CD4-positive, CD25-positive, alpha-beta regulatory T cell (primary cell): ENCODE measurements at regions not wholly inside any gene's neighbourhood (a gene's known extent, or its start where the extent isn't known, plus 50 kb on each side); places are given as distances from the start of the nearest gene placed in this dataset.

ENCODE experiments used
- ATAC-seq, 2 donors: fragments of 150-1000 bp; cut with Tn5 transposase; one replicate each; pipeline ENCODE4 v1.10.0; 2021; ENCODE audit warnings: low read depth in 2 of 2, moderate number of reproducible peaks in 2 of 2, moderate library complexity in 1 of 2
- DNase-seq, 3 donors: peaks; one replicate each; pipeline versions ENCODE4 v3.0.0 to v3.0.0-alpha.2; 2012 to 2022; ENCODE audit warnings: mixed read lengths in 1 of 3
- H3K27ac ChIP-seq: one replicate; pipeline ENCODE4 v1.7.0; 2013; ENCODE audit warnings: mild to moderate bottlenecking, low read length; ENCODE audit not compliant: insufficient read depth, poor library complexity, severe bottlenecking
- H3K27me3 ChIP-seq: one replicate; pipeline ENCODE4 v1.7.0; 2013; ENCODE audit warnings: low read length; ENCODE audit not compliant: control insufficient read depth, insufficient read depth
- H3K36me3 ChIP-seq: one replicate; pipeline ENCODE4 v1.7.0; 2013; ENCODE audit warnings: mild to moderate bottlenecking, low read length, moderate library complexity; ENCODE audit not compliant: control insufficient read depth, insufficient read depth
- H3K4me1 ChIP-seq: 2 replicates; pipeline ENCODE4 v1.7.0; 2013; ENCODE audit warnings: mild to moderate bottlenecking, low read length; ENCODE audit not compliant: insufficient read depth, control insufficient read depth, poor library complexity, severe bottlenecking
- H3K4me3 ChIP-seq: one replicate; pipeline ENCODE4 v1.7.0; 2013; ENCODE audit warnings: low read depth, mild to moderate bottlenecking, low read length, moderate library complexity
- H3K9me3 ChIP-seq, 2 experiments: 1 replicate in 1 of 2; 2 replicates in 1 of 2; pipeline ENCODE4 v1.7.0; 2013; ENCODE audit warnings: low read length in 2 of 2, mild to moderate bottlenecking in 1 of 2, moderate library complexity in 1 of 2; ENCODE audit not compliant: control insufficient read depth in 2 of 2
- H3K27ac Mint-ChIP-seq, 3 donors: one replicate each; pipeline ENCODE4 v1.8.0; 2020 to 2022; ENCODE audit warnings: mild to moderate bottlenecking in 3 of 3, mixed read lengths in 3 of 3, moderate library complexity in 2 of 3
- H3K27me3 Mint-ChIP-seq: one replicate; pipeline ENCODE4 v1.8.0; 2022; ENCODE audit warnings: mild to moderate bottlenecking, mixed read lengths
- H3K36me3 Mint-ChIP-seq: one replicate; pipeline ENCODE4 v1.8.0; 2020; ENCODE audit warnings: mixed read lengths
- H3K4me1 Mint-ChIP-seq, 4 donors: one replicate each; pipeline ENCODE4 v1.8.0; 2020 to 2022; ENCODE audit warnings: mixed read lengths in 4 of 4, mild to moderate bottlenecking in 1 of 4
- H3K4me3 Mint-ChIP-seq, 4 donors: one replicate each; pipeline ENCODE4 v1.8.0; 2020 to 2022; ENCODE audit warnings: mild to moderate bottlenecking in 4 of 4, mixed read lengths in 4 of 4, moderate library complexity in 3 of 4
- H3K9me3 Mint-ChIP-seq, 7 donors: one replicate each; pipeline ENCODE4 v1.8.0; 2020 to 2022; ENCODE audit warnings: mixed read lengths in 7 of 7, mild to moderate bottlenecking in 3 of 7, moderate library complexity in 2 of 7

GRCh38 chrX:2614911-2615310, 76.2 kb upstream of the CD99 start:
- H3K9me3 ChIP-seq = no peaks in the 10 kb centered on the region
- H3K36me3 ChIP-seq = peaks cover 35% of the 10 kb centered on the region
- Mint-ChIP-seq H3K36me3 (peaks cover 67% of the 10 kb centered on the region), H3K27ac (no peak overlapping the region), H3K27me3 (no peaks in the 10 kb centered on the region), H3K4me3 (peak overlapping the region in 2 of 4 donors; percentile 35 to 56), H3K9me3 (no peaks in the 10 kb centered on the region), H3K4me1 (peaks cover 10 to 46% (median 18%) of the 10 kb centered on the region in 4 donors)
- no peak overlapping the region for H3K27ac ChIP-seq
- H3K4me1 ChIP-seq = peaks cover 15% of the 10 kb centered on the region
- H3K4me3 ChIP-seq = no peak overlapping the region
- DNase-seq (no peak), ATAC-seq (no peak)
- no peaks in the 10 kb centered on the region for H3K27me3 ChIP-seq

GRCh38 chrX:2610246-2611170, 80.6 kb upstream of the CD99 start:
- no peaks in the 10 kb centered on the region for H3K9me3 ChIP-seq
- peak overlapping the region; percentile 88 for H3K4me3 ChIP-seq
- no peak overlapping the region for H3K27ac ChIP-seq
- peak in 1 of 3 donors; percentile 38 for DNase-seq
- peaks cover 29% of the 10 kb centered on the region for H3K4me1 ChIP-seq
- Mint-ChIP-seq H3K4me1 (peaks cover 10 to 69% (median 22%) of the 10 kb centered on the region in 4 donors), H3K27me3 (no peaks in the 10 kb centered on the region), H3K9me3 (no peaks in the 10 kb centered on the region), H3K36me3 (peaks cover 40% of the 10 kb centered on the region), H3K27ac (peak overlapping the region in 2 of 3 donors; percentile 43 to 78), H3K4me3 (peak overlapping the region; percentile 89 to 92 (median 91))
- no peaks in the 10 kb centered on the region for H3K27me3 ChIP-seq
- peaks cover 8% of the 10 kb centered on the region for H3K36me3 ChIP-seq
- no peak for ATAC-seq

GRCh38 chrX:2609431-2610238, 81.5 kb upstream of the CD99 start:
- H3K27me3 Mint-ChIP-seq = no peaks in the 10 kb centered on the region
- Histone ChIP-seq H3K27me3 (no peaks in the 10 kb centered on the region), H3K4me3 (peak overlapping the region; percentile 88), H3K4me1 (peaks cover 29% of the 10 kb centered on the region), H3K27ac (peak overlapping the region; percentile 3), H3K9me3 (no peaks in the 10 kb centered on the region), H3K36me3 (peaks cover 2% of the 10 kb centered on the region)
- peak in 1 of 3 donors; percentile 13 for DNase-seq
- peak overlapping the region; percentile 89 to 92 (median 91) for H3K4me3 Mint-ChIP-seq
- ATAC-seq = no peak
- peak overlapping the region in 2 of 3 donors; percentile 43 to 80 for H3K27ac Mint-ChIP-seq
- H3K4me1 Mint-ChIP-seq = peaks cover 6 to 69% (median 24%) of the 10 kb centered on the region in 4 donors
- H3K9me3 Mint-ChIP-seq = no peaks in the 10 kb centered on the region
- peaks cover 34% of the 10 kb centered on the region for H3K36me3 Mint-ChIP-seq

GRCh38 chrX:2608638-2609430, 82.3 kb upstream of the CD99 start:
- Mint-ChIP-seq H3K9me3 (no peaks in the 10 kb centered on the region), H3K36me3 (peaks cover 30% of the 10 kb centered on the region), H3K27me3 (no peaks in the 10 kb centered on the region), H3K4me3 (peak overlapping the region; percentile 92 to 96 (median 94)), H3K4me1 (peaks cover 10 to 70% (median 28%) of the 10 kb centered on the region in 4 donors), H3K27ac (peak overlapping the region; percentile 77 to 81 (median 78))
- DNase-seq (peak; percentile 79 to 93 (median 81)), ATAC-seq (peak; percentile 97)
- Histone ChIP-seq H3K9me3 (no peaks in the 10 kb centered on the region), H3K36me3 (no peaks in the 10 kb centered on the region), H3K4me3 (peak overlapping the region; percentile 55), H3K27me3 (no peaks in the 10 kb centered on the region), H3K27ac (peak overlapping the region; percentile 55), H3K4me1 (peaks cover 29% of the 10 kb centered on the region)

- H3K36me3 ChIP-seq = peaks cover 8% of the 10 kb centered on the region
- peak overlapping the region in 2 of 3 donors; percentile 10 to 36 for H3K27ac Mint-ChIP-seq
- no peaks in the 10 kb centered on the region for H3K27me3 Mint-ChIP-seq
- H3K4me3 ChIP-seq = no peak overlapping the region
- H3K9me3 ChIP-seq = no peaks in the 10 kb centered on the region
- peaks cover 10 to 64% (median 28%) of the 10 kb centered on the region in 4 donors for H3K4me1 Mint-ChIP-seq
- no peaks in the 10 kb centered on the region for H3K27me3 ChIP-seq
- H3K9me3 Mint-ChIP-seq = no peaks in the 10 kb centered on the region
- H3K4me3 Mint-ChIP-seq = peak overlapping the region; percentile 59 to 96 (median 94)
- DNase-seq = no peak
- peaks cover 34% of the 10 kb centered on the region for H3K36me3 Mint-ChIP-seq
- no peak for ATAC-seq
- peaks cover 29% of the 10 kb centered on the region for H3K4me1 ChIP-seq
- no peak overlapping the region for H3K27ac ChIP-seq
Observed at GRCh38 chrX:2607113-2607512, 84.0 kb upstream of the CD99 start.

- Histone ChIP-seq H3K9me3 (no peaks in the 10 kb centered on the region), H3K27me3 (no peaks in the 10 kb centered on the region), H3K36me3 (peaks cover 16% of the 10 kb centered on the region), H3K27ac (no peak overlapping the region), H3K4me3 (no peak overlapping the region), H3K4me1 (no peaks in the 10 kb centered on the region)
- peaks cover 35% of the 10 kb centered on the region for H3K36me3 Mint-ChIP-seq
- H3K4me1 Mint-ChIP-seq = peaks cover 4 to 16% (median 14%) of the 10 kb centered on the region in 4 donors
- DNase-seq = no peak
- no peak for ATAC-seq
- H3K27ac Mint-ChIP-seq = no peak overlapping the region
- H3K27me3 Mint-ChIP-seq = no peaks in the 10 kb centered on the region
- H3K9me3 Mint-ChIP-seq = peaks cover 0 to 2% (median 0%) of the 10 kb centered on the region in 7 donors
- no peak overlapping the region for H3K4me3 Mint-ChIP-seq
Observed at GRCh38 chrX:2600564-2600963, 90.5 kb upstream of the CD99 start.
